Endothelial cell of umbilical vein (primary cell): ENCODE measurements at regions not wholly inside any gene's neighbourhood (a gene's known extent, or its start where the extent isn't known, plus 50 kb on each side); places are given as distances from the start of the nearest gene placed in this dataset.

Source experiments
- BruUV-seq: library from RNA; stranded (reverse); fragments of 400-500 nt; replicated peaks from 2 replicates; lab custom pipeline; 2021; lab: Mats Ljungman, UMichigan
- CTCF ChIA-PET: fragments of 300-600, 350-600 bp; sonication (Branson Sonifier 250); formaldehyde crosslinking; loops from one replicate; lab custom pipeline; 2021; ENCODE audit warnings: antibody characterized with exemption, inconsistent platforms; lab: Charles Lee
- POLR2A ChIA-PET: fragments of 300-600, 350-600 bp; sonication (Branson Sonifier 250); formaldehyde crosslinking; loops from one replicate; lab custom pipeline; 2021; ENCODE audit warnings: antibody characterized with exemption, inconsistent platforms; lab: Charles Lee
- DNase-seq: peaks from one replicate; pipeline ENCODE4 v3.0.0-alpha.2; 2011; ENCODE audit warnings: low read depth, low spot score
- FAIRE-seq: peaks from 2 replicates; lab custom pipeline; 2011; peaks lifted over from hg19 to GRCh38; lab: Jason Lieb, UNC
- H2AFZ ChIP-seq: 2 replicates; pipeline ENCODE4 v1.6.0; 2012; ENCODE audit warnings: low read depth, low read length, control low read depth, inconsistent platforms
- H3K27ac ChIP-seq: 2 replicates; pipeline ENCODE4 v1.5.1; 2011; ENCODE audit warnings: low read depth, mild to moderate bottlenecking, control low read depth, low read length, moderate library complexity; ENCODE audit not compliant: insufficient read depth
- H3K27me3 ChIP-seq, 2 experiments: 2 replicates each; pipeline versions ENCODE4 v1.6.0 to v1.6.1; 2011; ENCODE audit warnings: low read length in 2 of 2, mixed read lengths in 1 of 2; ENCODE audit not compliant: control insufficient read depth in 2 of 2, insufficient read depth in 2 of 2
- H3K36me3 ChIP-seq, 2 experiments: 2 replicates in 1 of 2; 3 replicates in 1 of 2; pipeline ENCODE4 v1.5.1; 2011; ENCODE audit warnings: low read length in 2 of 2, mild to moderate bottlenecking in 1 of 2, moderate library complexity in 1 of 2; ENCODE audit not compliant: control insufficient read depth in 2 of 2, insufficient read depth in 2 of 2; ENCODE audit errors: extremely low read depth in 1 of 2
- H3K4me1 ChIP-seq: 3 replicates; pipeline ENCODE4 v1.5.1; 2011; ENCODE audit warnings: mild to moderate bottlenecking, low read length; ENCODE audit not compliant: control insufficient read depth, insufficient read depth; ENCODE audit errors: extremely low read depth
- H3K4me2 ChIP-seq: 2 replicates; pipeline ENCODE4 v1.6.1; 2011; ENCODE audit warnings: low read length, control low read depth, mixed read lengths; ENCODE audit not compliant: insufficient read depth
- H3K4me3 ChIP-seq, 3 experiments: fragments of 200-600 bp in 1 of 3; sonication (generic), shearing (Covaris generic) in 1 of 3; replicated peaks in 1 of 3; 2 replicates each; pipeline ENCODE4 v1.5.1; 2011 to 2016; ENCODE audit warnings: control low read depth in 3 of 3, low read length in 3 of 3, mild to moderate bottlenecking in 2 of 3, inconsistent platforms in 1 of 3, low read depth in 1 of 3, moderate library complexity in 1 of 3; ENCODE audit not compliant: insufficient read depth in 1 of 3
- H3K79me2 ChIP-seq: 2 replicates; pipeline ENCODE4 v1.6.0; 2012; ENCODE audit warnings: low read length, inconsistent platforms; ENCODE audit not compliant: control insufficient read depth, insufficient read depth
- H3K9ac ChIP-seq: replicated peaks from 2 replicates; pipeline ENCODE3; 2011; ENCODE audit warnings: low read length, control low read depth; ENCODE audit not compliant: insufficient read depth; ENCODE audit errors: extremely low read depth
- H3K9me1 ChIP-seq: replicated peaks from 3 replicates; pipeline ENCODE4 v1.6.0; 2011; ENCODE audit warnings: mild to moderate bottlenecking, low read length; ENCODE audit not compliant: control insufficient read depth, insufficient read depth; ENCODE audit errors: extremely low read depth
- H3K9me3 ChIP-seq: replicated peaks from 2 replicates; pipeline ENCODE4 v1.5.1; 2012; ENCODE audit warnings: low read length, inconsistent platforms; ENCODE audit not compliant: control insufficient read depth, insufficient read depth
- H4K20me1 ChIP-seq: replicated peaks from 2 replicates; pipeline ENCODE3; 2011; ENCODE audit warnings: mild to moderate bottlenecking, low read length; ENCODE audit not compliant: control insufficient read depth, insufficient read depth; ENCODE audit errors: extremely low read depth
- CTCF ChIP-seq, 2 donors: IDR thresholded peaks; 1 replicate in 1 of 2; 2 replicates in 1 of 2; pipeline ENCODE4 v1.5.1; 2011; ENCODE audit warnings: low read length in 2 of 2, mild to moderate bottlenecking in 2 of 2, moderate library complexity in 2 of 2, control low read depth in 1 of 2, inconsistent platforms in 1 of 2, low read depth in 1 of 2; ENCODE audit not compliant: insufficient read depth in 1 of 2; ENCODE audit errors: extremely low read depth in 1 of 2
- EZH2 ChIP-seq: IDR thresholded peaks from 2 replicates; pipeline ENCODE4 v1.6.1; 2012; ENCODE audit warnings: borderline replicate concordance, low read depth, mild to moderate bottlenecking, moderate library complexity, low read length, inconsistent platforms; ENCODE audit not compliant: severe bottlenecking
- FOS ChIP-seq: IDR thresholded peaks from 2 replicates; pipeline ENCODE4 v1.6.1; 2011; ENCODE audit warnings: mild to moderate bottlenecking, low read length, moderate library complexity, borderline replicate concordance; ENCODE audit not compliant: insufficient read depth
- GATA2 ChIP-seq: IDR thresholded peaks from 2 replicates; pipeline ENCODE4 v1.7.0; 2011; ENCODE audit warnings: low read depth, mild to moderate bottlenecking, moderate library complexity, mixed read lengths, low read length; ENCODE audit not compliant: insufficient read length, insufficient read depth
- JUN ChIP-seq: IDR thresholded peaks from 2 replicates; pipeline ENCODE4 v1.6.1; 2011; ENCODE audit warnings: borderline replicate concordance, low read depth; ENCODE audit not compliant: insufficient read length, insufficient read depth
- MAX ChIP-seq: IDR thresholded peaks from 2 replicates; pipeline ENCODE4 v1.6.1; 2011; ENCODE audit not compliant: insufficient read depth, insufficient read length
- MYC ChIP-seq: IDR thresholded peaks from one replicate; pipeline ENCODE4 v1.6.1; 2011; ENCODE audit warnings: mild to moderate bottlenecking, low read depth, low read length
- POLR2A ChIP-seq: IDR thresholded peaks from 2 replicates; pipeline ENCODE4 v1.6.1; 2012; ENCODE audit warnings: low read depth, mild to moderate bottlenecking, control low read depth, low read length
- POLR2AphosphoS5 ChIP-seq: IDR thresholded peaks from 2 replicates; pipeline ENCODE4 v1.6.1; 2012; ENCODE audit warnings: low read depth, mild to moderate bottlenecking, control low read depth, low read length, moderate library complexity; ENCODE audit not compliant: insufficient read depth
- dilution Hi-C: fragments of 300-500 bp; cut with MboI; formaldehyde crosslinking; loops from one replicate; pipeline ENCODE4 v1.15.0; 2019; ENCODE audit warnings: low sequenced_read_pairs; ENCODE audit not compliant: extremely low pct_ligation_motif_present
- intact Hi-C: fragments of 100-400 bp; cut with micrococcal nuclease; formaldehyde crosslinking; loops from one replicate; pipeline ENCODE4 v1.10.0; 2022

- no peaks in the 10 kb centered on the region for H3K79me2 ChIP-seq
- no peak overlapping the region for H3K27ac ChIP-seq
- no peaks in the 10 kb centered on the region for H3K9me1 ChIP-seq
- no peak overlapping the region for H3K4me2 ChIP-seq
- DNase-seq (no peak), FAIRE-seq (no peak)
- H3K9ac ChIP-seq, result no peak overlapping the region
- H2AFZ ChIP-seq, result no peak overlapping the region
- H3K4me1 ChIP-seq, result no peaks in the 10 kb centered on the region
- H3K4me3 ChIP-seq, result no peak overlapping the region
- ChIA-PET CTCF (interaction anchor here (0.9 to 1.2 kb wide), 2 partner anchors 16 to 65 kb away, joined by 3 read pairs; partner anchors contain the start of gene PARP1), POLR2A (no interaction called here)
- H3K9me3 ChIP-seq, result no peaks in the 10 kb centered on the region
- BruUV-seq, result no TSS peak
- intact Hi-C loops, result no loop called here
- dilution Hi-C loops, result no loop called here
- no peak for TF ChIP-seq FOS
- no peak for TF ChIP-seq GATA2
- TF ChIP-seq POLR2A, result no peak
- no peak for TF ChIP-seq MAX
- TF ChIP-seq JUN, result no peak
- H3K36me3 ChIP-seq, result no peaks in the 10 kb centered on the region
- no peaks in the 10 kb centered on the region for H4K20me1 ChIP-seq
- peaks cover 0 to 9% of the 10 kb centered on the region in 2 experiments for H3K27me3 ChIP-seq
These were observed 65.4 kb upstream of the PARP1 start for GRCh38 chr1:226473325-226473724.

GRCh38 chr1:226474041-226474440, 66.1 kb upstream of the PARP1 start:
- no peak for TF ChIP-seq GATA2
- TF ChIP-seq FOS, result no peak
- TF ChIP-seq JUN, result no peak
- no peak for TF ChIP-seq POLR2A
- TF ChIP-seq MAX, result no peak
- no peak for TF ChIP-seq CTCF (IDR thresholded peaks at IDR 0.05; ENCODE audit: extremely low read depth in 1 of 2, insufficient read depth in 1 of 2, low read depth in 1 of 2, low read length in 2 of 2)
- TF ChIP-seq POLR2AphosphoS5, result no peak
- TF ChIP-seq EZH2, result no peak
- TF ChIP-seq MYC, result no peak
- ChIA-PET CTCF (interaction anchor here (1.1 to 1.2 kb wide), 2 partner anchors 13 to 17 kb away, joined by 3 to 4 read pairs; no protein-coding TSS in a partner anchor), POLR2A (no interaction called here)
- no peak overlapping the region for H3K4me2 ChIP-seq
- FAIRE-seq, result no peak
- no peak overlapping the region for H3K9ac ChIP-seq
- no peaks in the 10 kb centered on the region for H3K36me3 ChIP-seq
- H4K20me1 ChIP-seq, result no peaks in the 10 kb centered on the region
- intact Hi-C loops, result loop anchor here (2.0 kb wide), 1 partner anchor 23 kb away; no protein-coding TSS in a partner anchor
- H3K9me3 ChIP-seq, result no peaks in the 10 kb centered on the region
- no peaks in the 10 kb centered on the region for H3K79me2 ChIP-seq
- no peaks in the 10 kb centered on the region for H3K4me1 ChIP-seq
- no peak for DNase-seq
- peaks cover 0 to 9% of the 10 kb centered on the region in 2 experiments for H3K27me3 ChIP-seq
- dilution Hi-C loops, result no loop called here
- no peak overlapping the region for H3K27ac ChIP-seq
- no peak overlapping the region for H2AFZ ChIP-seq
- no peaks in the 10 kb centered on the region for H3K9me1 ChIP-seq
- BruUV-seq, result no TSS peak
- H3K4me3 ChIP-seq, result no peak overlapping the region
